Amniotic epithelial cell (primary cell): ENCODE measurements at regions not wholly inside any gene's neighbourhood (a gene's known extent, or its start where the extent isn't known, plus 50 kb on each side); places are given as distances from the start of the nearest gene placed in this dataset.
"Not testable (repeated sequence)": the region's sequence is repeated elsewhere in the genome, so short reads cannot be mapped to it uniquely, and the experiment has no call there.

Experiments used
- DNase-seq: peaks from one replicate; pipeline ENCODE4 v3.0.0-alpha.2; 2010; ENCODE audit warnings: low read depth

- DNase-seq = peak; percentile 22
These were observed 191.3 kb upstream of the ELAC2 start for GRCh38 chr17:13209081-13209480.

GRCh38 chr17:13204607-13205237 lies 186.9 kb upstream of the ELAC2 start:
- DNase-seq = peak; percentile 46

- no peak for DNase-seq
These were observed 185.0 kb upstream of the ELAC2 start for GRCh38 chr17:13202835-13203234.

GRCh38 chr17:13200671-13201070 lies 182.8 kb upstream of the ELAC2 start:
- DNase-seq = no peak

GRCh38 chr17:13199425-13199824 lies 181.6 kb upstream of the ELAC2 start:
- no peak for DNase-seq

- no peak for DNase-seq
These were observed 179.8 kb upstream of the ELAC2 start for GRCh38 chr17:13197586-13197985.

- DNase-seq = no peak
These were observed 177.1 kb upstream of the ELAC2 start for GRCh38 chr17:13194887-13195286.

- no peak for DNase-seq
These were observed 165.0 kb upstream of the ELAC2 start for GRCh38 chr17:13182854-13183253.

GRCh38 chr17:13182450-13182849 lies 164.6 kb upstream of the ELAC2 start:
- DNase-seq = no peak

GRCh38 chr17:13181683-13182082 lies 163.9 kb upstream of the ELAC2 start:
- no peak for DNase-seq

- no peak for DNase-seq
These were observed 158.6 kb upstream of the ELAC2 start for GRCh38 chr17:13176436-13176835.

GRCh38 chr17:13171790-13172189 lies 154.0 kb upstream of the ELAC2 start:
- no peak for DNase-seq

- no peak for DNase-seq
These were observed 144.5 kb upstream of the ELAC2 start for GRCh38 chr17:13162361-13162760.

GRCh38 chr17:13160790-13161189 lies 143.0 kb upstream of the ELAC2 start:
- no peak for DNase-seq

GRCh38 chr17:13160296-13160695 lies 142.5 kb upstream of the ELAC2 start:
- no peak for DNase-seq

GRCh38 chr17:13158494-13159240 lies 140.8 kb upstream of the ELAC2 start:
- no peak for DNase-seq

GRCh38 chr17:13157656-13158055 lies 139.8 kb upstream of the ELAC2 start:
- no peak for DNase-seq

GRCh38 chr17:13154930-13155329 lies 137.1 kb upstream of the ELAC2 start:
- DNase-seq = no peak

GRCh38 chr17:13154398-13154797 lies 136.6 kb upstream of the ELAC2 start:
- DNase-seq = no peak

GRCh38 chr17:13153036-13153435 lies 135.2 kb upstream of the ELAC2 start:
- DNase-seq = no peak

- no peak for DNase-seq
These were observed 134.7 kb upstream of the ELAC2 start for GRCh38 chr17:13152501-13152900.

- DNase-seq = not testable (repeated sequence)
These were observed 132.9 kb upstream of the ELAC2 start for GRCh38 chr17:13150738-13151137.

GRCh38 chr17:13143001-13143400 lies 125.2 kb upstream of the ELAC2 start:
- DNase-seq = no peak

- DNase-seq = no peak
These were observed 122.9 kb upstream of the ELAC2 start for GRCh38 chr17:13140750-13141149.
